H1 (cell line): ENCODE measurements at regions not wholly inside any gene's neighbourhood (a gene's known extent, or its start where the extent isn't known, plus 50 kb on each side); places are given as distances from the start of the nearest gene placed in this dataset.

Experiments used
- CTCF ChIP-seq, 3 experiments: IDR thresholded peaks; 1 replicate in 2 of 3; 2 replicates in 1 of 3; pipeline versions ENCODE4 v1.5.1 to v1.6.1; 2011; ENCODE audit warnings: low read length in 3 of 3, mild to moderate bottlenecking in 3 of 3, inconsistent platforms in 2 of 3, low read depth in 1 of 3, moderate library complexity in 1 of 3; ENCODE audit not compliant: insufficient read depth in 1 of 3; ENCODE audit errors: control extremely low read depth in 1 of 3
- EZH2 ChIP-seq: fragments of 200-600 bp; sonication (generic); IDR thresholded peaks from 2 replicates; pipeline ENCODE4 v1.7.1; 2012; ENCODE audit warnings: low read depth, mild to moderate bottlenecking, moderate library complexity, low read length, inconsistent platforms; ENCODE audit not compliant: severe bottlenecking
- MAFK ChIP-seq: IDR thresholded peaks from 2 replicates; pipeline ENCODE4 v1.6.1; 2012; ENCODE audit warnings: low read depth, mild to moderate bottlenecking, improper control_type of control experiment, low read length
- NRF1 ChIP-seq: IDR thresholded peaks from 2 replicates; pipeline ENCODE4 v1.6.1; 2011; ENCODE audit warnings: mild to moderate bottlenecking, low read depth, low read length, improper control_type of control experiment
- SIN3A ChIP-seq, 2 experiments: IDR thresholded peaks in 1 of 2; conservative IDR thresholded peaks in 1 of 2; 2 replicates each; pipeline ENCODE4 v1.6.1; 2011 to 2012; ENCODE audit warnings: low read length in 2 of 2, improper control_type of control experiment in 1 of 2, low read depth in 1 of 2, mild to moderate bottlenecking in 1 of 2

DNA sequence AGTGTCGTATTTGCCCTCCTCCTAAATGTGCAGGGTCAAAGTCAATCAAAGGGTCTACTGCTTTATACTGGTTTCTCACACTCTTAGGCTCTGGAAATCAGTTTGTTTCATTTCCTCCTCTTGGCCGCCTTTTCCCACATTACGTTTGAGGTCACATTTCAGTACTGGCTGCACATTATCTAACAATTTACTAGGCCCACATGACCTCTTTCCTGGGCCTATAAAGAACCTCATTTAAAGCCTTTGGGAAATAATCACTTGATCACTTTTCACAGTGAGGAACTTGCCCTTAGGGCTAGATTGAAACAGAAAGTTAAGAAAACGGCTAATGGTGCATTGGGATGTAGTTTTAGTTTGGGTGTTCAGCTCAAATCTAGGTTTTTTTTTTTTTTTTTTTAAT is 497.5 kb downstream of the RERGL start:
- TF ChIP-seq NRF1 (no peak), MAFK (no peak), CTCF (IDR thresholded peaks at IDR 0.05; ENCODE audit: control extremely low read depth in 1 of 3, insufficient read depth in 1 of 3, low read depth in 1 of 3, low read length in 3 of 3) (no peak), EZH2 (no peak), SIN3A (conservative IDR thresholded peaks at IDR 0.05 in 1 of 2, IDR thresholded peaks at IDR 0.05 in 1 of 2; ENCODE audit: low read depth in 1 of 2, low read length in 2 of 2) (no peak)
